ENCODE measurements at regions not wholly inside any gene's neighbourhood (a gene's known extent, or its start where the extent isn't known, plus 50 kb on each side); places are given as distances from the start of the nearest gene placed in this dataset.
A peak's percentile ranks its signal among the peaks of the same experiment; 100 is the strongest.
"Not testable (repeated sequence)": the region's sequence is repeated elsewhere in the genome, so short reads cannot be mapped to it uniquely, and the experiment has no call there.

DNA sequence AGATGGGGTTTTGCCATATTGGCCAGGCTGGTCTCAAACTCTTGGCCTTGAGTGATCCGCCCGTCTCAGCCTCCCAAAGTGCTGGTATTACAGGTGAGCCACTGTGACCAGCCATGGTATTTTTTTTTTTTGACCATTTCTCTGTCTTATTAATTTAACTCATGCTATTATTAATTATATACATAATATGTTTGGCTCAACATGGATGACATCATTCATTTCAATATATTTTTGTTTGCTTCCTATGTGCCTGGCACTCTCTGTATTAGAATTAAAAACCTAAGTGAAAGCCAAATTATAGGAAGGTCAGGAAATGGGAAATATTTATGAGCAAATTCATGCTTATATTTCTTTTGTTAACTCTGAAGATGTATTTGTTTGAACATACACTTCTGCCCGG lies 55.8 kb upstream of the AKIRIN2 start:
- no CpG with 5 or more reads among the region's 3 CpGs for WGBS (ENCODE audit: insufficient coverage)
- Histone ChIP-seq H3K9me3 (replicated peaks; ENCODE audit: control insufficient read depth, low read depth, low read length) (no peaks in the 10 kb centered on the region), H3K27ac (ENCODE audit: low read length) (no peak overlapping the region), H3K4me1 (ENCODE audit: control insufficient read depth, insufficient read depth, low read length) (no peaks in the 10 kb centered on the region), H3K27me3 (ENCODE audit: control insufficient read depth, insufficient read depth, low read length) (no peaks in the 10 kb centered on the region), H3K36me3 (ENCODE audit: control insufficient read depth, insufficient read depth, low read length) (no peaks in the 10 kb centered on the region), H3K4me3 (ENCODE audit: low read length) (no peak overlapping the region)
- DNase-seq = no peak

DNA sequence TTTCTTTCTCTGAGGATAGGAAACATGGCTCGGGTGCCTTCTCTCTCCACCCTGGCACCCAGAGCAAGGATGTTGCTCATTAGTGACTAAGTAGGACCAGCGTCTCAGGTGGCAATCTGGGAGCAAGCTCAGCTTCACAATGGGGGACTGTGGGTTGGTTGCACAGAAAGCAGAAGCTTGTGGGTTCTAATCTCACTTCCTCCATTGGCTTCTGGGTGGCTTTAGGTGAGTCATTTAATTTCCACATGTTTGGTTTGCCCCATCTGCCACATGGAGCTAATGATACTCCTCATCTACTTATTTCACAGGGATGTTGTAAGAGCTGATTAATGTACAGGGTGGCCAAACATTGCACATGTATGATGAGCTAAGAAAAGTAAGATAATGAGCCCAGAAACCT lies 54.8 kb upstream of the AKIRIN2 start:
- H3K27me3 ChIP-seq (ENCODE audit: control insufficient read depth, insufficient read depth, low read length) = no peaks in the 10 kb centered on the region
- DNase-seq = peak; percentile 42
- H3K36me3 ChIP-seq (ENCODE audit: control insufficient read depth, insufficient read depth, low read length) = no peaks in the 10 kb centered on the region
- no peak overlapping the region for H3K4me3 ChIP-seq (ENCODE audit: low read length)
- no peak overlapping the region for H3K27ac ChIP-seq (ENCODE audit: low read length)
- H3K4me1 ChIP-seq (ENCODE audit: control insufficient read depth, insufficient read depth, low read length) = no peaks in the 10 kb centered on the region
- H3K9me3 ChIP-seq (replicated peaks; ENCODE audit: control insufficient read depth, low read depth, low read length) = no peaks in the 10 kb centered on the region
- no CpG with 5 or more reads among the region's 2 CpGs for WGBS (ENCODE audit: insufficient coverage)

DNA sequence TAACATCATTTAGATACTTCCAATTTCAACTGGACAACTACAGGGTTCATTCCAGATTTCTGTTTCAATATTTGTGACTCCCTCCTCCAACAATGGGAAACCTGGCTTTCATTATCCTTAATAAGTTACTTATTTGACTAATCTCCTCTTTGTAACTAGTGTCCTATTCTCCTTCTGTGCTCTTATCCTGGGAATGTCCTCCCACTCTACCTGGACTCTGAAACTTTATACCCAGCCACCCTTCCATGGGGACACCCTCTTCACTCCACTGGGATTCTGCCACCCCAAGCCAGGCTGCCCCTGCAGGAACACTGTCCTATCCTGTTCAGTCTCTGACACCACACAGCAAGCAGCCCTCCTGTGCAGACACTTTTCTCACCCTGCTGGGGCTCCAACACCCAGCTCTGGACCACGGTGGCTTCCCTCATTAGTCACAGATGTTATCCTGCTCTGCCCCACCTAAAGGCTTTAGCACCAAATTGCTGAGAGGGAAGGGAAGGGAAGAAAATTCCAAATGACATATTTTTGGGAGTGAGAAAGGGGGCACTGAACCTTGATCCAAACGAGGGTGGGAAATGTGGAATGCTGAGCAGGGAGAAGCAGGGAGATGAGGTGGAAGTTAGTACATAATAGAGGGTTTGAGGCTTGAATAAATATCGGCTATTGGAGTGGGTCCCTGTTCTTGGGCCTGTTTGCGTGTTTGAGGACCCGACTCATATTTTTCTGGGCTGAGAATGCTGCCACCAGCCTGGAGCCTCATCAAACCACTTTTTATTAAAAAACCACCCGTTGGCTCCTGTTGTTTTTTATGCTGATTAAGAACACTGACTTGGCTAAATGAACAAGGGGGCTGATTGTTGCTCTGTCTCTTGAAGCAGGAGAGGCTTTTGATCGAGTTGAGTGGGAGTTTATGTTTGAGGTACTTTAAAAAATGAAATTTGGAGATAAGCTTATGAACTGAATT lies 54.0 kb upstream of the AKIRIN2 start:
- Histone ChIP-seq H3K36me3 (ENCODE audit: control insufficient read depth, insufficient read depth, low read length) (no peaks in the 10 kb centered on the region), H3K4me1 (ENCODE audit: control insufficient read depth, insufficient read depth, low read length) (no peaks in the 10 kb centered on the region), H3K4me3 (ENCODE audit: low read length) (no peak overlapping the region), H3K27ac (ENCODE audit: low read length) (no peak overlapping the region), H3K27me3 (ENCODE audit: control insufficient read depth, insufficient read depth, low read length) (no peaks in the 10 kb centered on the region), H3K9me3 (replicated peaks; ENCODE audit: control insufficient read depth, low read depth, low read length) (no peaks in the 10 kb centered on the region)
- WGBS (ENCODE audit: insufficient coverage) = 9% methylated on average over 1 of the region's 7 CpGs
- DNase-seq = no peak

DNA sequence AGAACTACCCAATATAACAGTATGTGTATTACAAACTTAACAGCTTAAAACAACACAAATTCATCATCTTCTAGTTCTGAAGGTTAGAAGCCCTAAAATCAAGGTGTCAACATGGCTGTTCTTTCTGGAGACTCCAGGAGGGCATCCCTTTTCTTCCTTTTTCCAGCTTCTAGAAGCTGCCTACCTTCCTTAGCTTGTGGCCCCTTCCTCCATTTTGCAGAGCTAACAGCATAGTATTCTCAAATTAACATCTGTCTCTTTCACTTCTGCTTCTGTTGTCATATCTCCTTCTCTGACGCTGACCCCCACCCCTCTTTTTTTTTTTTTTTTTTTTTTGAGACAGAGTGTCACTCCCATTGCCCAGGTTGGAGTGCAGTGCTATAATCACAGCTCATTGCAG lies 52.8 kb upstream of the AKIRIN2 start:
- no peaks in the 10 kb centered on the region for H3K9me3 ChIP-seq (replicated peaks; ENCODE audit: control insufficient read depth, low read depth, low read length)
- DNase-seq = no peak

DNA sequence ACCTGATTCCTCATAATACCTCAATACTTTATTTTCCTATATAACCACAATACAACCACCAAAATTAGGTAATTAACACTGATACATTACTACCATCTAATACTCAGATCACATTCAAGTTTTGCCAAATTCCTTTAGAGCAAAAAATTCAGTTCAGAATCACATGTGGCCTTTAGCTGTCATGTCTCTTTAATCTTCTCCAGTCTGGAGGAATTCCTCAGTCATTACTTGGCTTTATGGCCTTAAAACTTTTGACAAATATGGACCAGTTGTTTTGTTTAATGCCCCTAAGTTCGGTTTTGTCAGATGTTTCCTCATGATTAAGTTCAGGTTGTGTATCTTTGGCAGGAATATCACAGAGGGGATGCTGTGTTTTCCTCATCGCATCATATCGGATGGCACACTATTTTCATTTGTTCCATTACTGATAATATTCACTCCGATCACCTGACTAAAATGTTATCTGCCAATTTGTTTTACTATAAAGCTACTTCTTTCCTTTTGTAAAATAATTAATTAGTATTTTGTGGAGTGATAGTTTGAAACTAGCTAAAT lies 51.2 kb upstream of the AKIRIN2 start:
- no peaks in the 10 kb centered on the region for H3K36me3 ChIP-seq (ENCODE audit: control insufficient read depth, insufficient read depth, low read length)
- H3K4me3 ChIP-seq (ENCODE audit: low read length) = no peak overlapping the region
- H3K27ac ChIP-seq (ENCODE audit: low read length) = no peak overlapping the region
- no CpG with 5 or more reads among the region's 4 CpGs for WGBS (ENCODE audit: insufficient coverage)
- DNase-seq = no peak
- H3K4me1 ChIP-seq (ENCODE audit: control insufficient read depth, insufficient read depth, low read length) = no peaks in the 10 kb centered on the region
- no peaks in the 10 kb centered on the region for H3K9me3 ChIP-seq (replicated peaks; ENCODE audit: control insufficient read depth, low read depth, low read length)
- no peaks in the 10 kb centered on the region for H3K27me3 ChIP-seq (ENCODE audit: control insufficient read depth, insufficient read depth, low read length)

More for the DNA sequence above, 52.8 kb upstream of the AKIRIN2 start:
- no CpG with 5 or more reads among the region's 1 CpG for WGBS (ENCODE audit: insufficient coverage)
- no peaks in the 10 kb centered on the region for H3K4me1 ChIP-seq (ENCODE audit: control insufficient read depth, insufficient read depth, low read length)
- H3K27ac ChIP-seq (ENCODE audit: low read length) = no peak overlapping the region
- no peaks in the 10 kb centered on the region for H3K36me3 ChIP-seq (ENCODE audit: control insufficient read depth, insufficient read depth, low read length)
- no peak overlapping the region for H3K4me3 ChIP-seq (ENCODE audit: low read length)
- no peaks in the 10 kb centered on the region for H3K27me3 ChIP-seq (ENCODE audit: control insufficient read depth, insufficient read depth, low read length)

DNA sequence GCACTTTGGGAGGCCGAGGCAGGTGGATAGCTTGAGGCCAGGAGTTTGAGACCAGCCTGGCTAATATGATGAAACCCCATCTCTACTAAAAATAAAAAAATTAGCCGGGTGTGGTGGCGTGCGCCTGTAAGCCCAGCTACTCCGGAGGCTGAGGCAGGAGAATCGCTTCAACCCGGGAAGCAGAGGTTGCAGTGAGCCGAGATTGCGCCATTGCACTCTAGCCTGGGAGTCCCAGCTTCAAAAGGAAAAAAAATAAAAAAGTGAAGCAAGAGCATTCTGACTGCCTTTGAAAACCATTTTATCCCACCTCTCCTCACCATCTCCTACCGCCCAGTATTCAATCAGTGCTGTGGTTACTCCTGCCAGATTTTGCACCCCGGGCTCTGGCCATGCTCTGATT lies 50.5 kb upstream of the AKIRIN2 start:
- H3K36me3 ChIP-seq (ENCODE audit: control insufficient read depth, insufficient read depth, low read length); DNase-seq; H3K27me3 ChIP-seq (ENCODE audit: control insufficient read depth, insufficient read depth, low read length); H3K4me1 ChIP-seq (ENCODE audit: control insufficient read depth, insufficient read depth, low read length); H3K9me3 ChIP-seq (replicated peaks; ENCODE audit: control insufficient read depth, low read depth, low read length); H3K4me3 ChIP-seq (ENCODE audit: low read length); H3K27ac ChIP-seq (ENCODE audit: low read length): not testable (repeated sequence)
- WGBS (ENCODE audit: insufficient coverage) = 89% methylated on average over 8 of the region's 11 CpGs

All from muscle of leg (tissue), 3 donors.